ENCODE measurements at regions not wholly inside any gene's neighbourhood (a gene's known extent, or its start where the extent isn't known, plus 50 kb on each side); places are given as distances from the start of the nearest gene placed in this dataset.
"Not testable (repeated sequence)": the region's sequence is repeated elsewhere in the genome, so short reads cannot be mapped to it uniquely, and the experiment has no call there.

DNA sequence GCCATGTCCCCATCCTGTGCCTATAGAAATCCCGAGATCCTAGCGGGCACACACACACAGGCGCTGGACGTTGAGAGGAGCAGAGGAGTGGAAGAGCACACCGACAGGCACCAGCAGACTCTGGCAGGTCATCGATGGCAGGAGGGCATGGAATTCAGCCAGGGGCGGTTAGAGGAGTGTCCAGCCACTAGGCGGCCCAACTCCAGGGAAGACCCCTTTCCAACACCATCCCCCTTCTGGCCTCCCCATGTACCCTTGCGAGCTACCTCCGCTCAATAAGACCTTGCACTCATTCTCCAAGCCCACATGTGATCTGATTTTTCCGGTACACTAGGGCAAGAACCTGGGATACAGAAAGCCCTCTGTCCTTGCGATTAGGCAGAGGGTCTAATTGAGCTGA is 356.0 kb upstream of the DPP6 start:
- H3K4me1 ChIP-seq (ENCODE audit: insufficient read depth) = no peaks in the 10 kb centered on the region

DNA sequence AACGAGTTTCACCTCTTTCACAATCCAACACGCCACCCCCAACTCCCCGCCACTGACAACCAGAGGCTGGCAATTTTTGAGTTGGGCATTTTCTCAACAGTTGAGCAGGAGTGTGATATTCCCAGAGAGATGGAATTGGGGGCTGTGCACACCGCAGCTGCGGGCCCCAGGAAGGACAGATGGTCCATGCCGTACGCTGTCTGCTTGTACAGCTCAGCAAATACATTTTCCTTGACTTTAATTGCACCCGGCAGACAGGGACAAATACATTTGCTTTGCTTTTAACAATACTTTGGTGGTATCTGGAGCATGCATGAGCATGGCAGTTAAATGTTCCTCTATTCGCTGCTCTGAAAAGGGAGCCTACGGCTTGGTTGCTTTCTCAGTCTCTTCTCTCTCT is 354.2 kb upstream of the DPP6 start:
- 74% methylated on average over 10 of the region's 10 CpGs for WGBS
- no peak for DNase-seq (ENCODE audit: extremely low spot score)
- no peaks in the 10 kb centered on the region for H3K4me1 ChIP-seq (ENCODE audit: insufficient read depth)
- no peaks in the 10 kb centered on the region for H3K36me3 ChIP-seq (ENCODE audit: insufficient read depth)
- no peak overlapping the region for H3K27ac ChIP-seq (ENCODE audit: low read depth)
- no peak overlapping the region for H3K4me3 ChIP-seq (ENCODE audit: low read depth, low read length)

More for the DNA sequence above, 356.0 kb upstream of the DPP6 start:
- 91% methylated on average over 12 of the region's 12 CpGs for WGBS
- H3K4me3 ChIP-seq (ENCODE audit: low read depth, low read length) = no peak overlapping the region
- H3K36me3 ChIP-seq (ENCODE audit: insufficient read depth) = no peaks in the 10 kb centered on the region
- H3K27ac ChIP-seq (ENCODE audit: low read depth) = no peak overlapping the region
- no peak for DNase-seq (ENCODE audit: extremely low spot score)

- H3K4me3 ChIP-seq (ENCODE audit: low read depth, low read length) = no peak overlapping the region
- DNase-seq (ENCODE audit: extremely low spot score) = no peak
- no peak overlapping the region for H3K27ac ChIP-seq (ENCODE audit: low read depth)
- H3K36me3 ChIP-seq (ENCODE audit: insufficient read depth) = no peaks in the 10 kb centered on the region
- H3K4me1 ChIP-seq (ENCODE audit: insufficient read depth) = no peaks in the 10 kb centered on the region
Observed at GRCh38 chr7:153701678-153702077, 350.5 kb upstream of the DPP6 start.

GRCh38 chr7:153723892-153724291 is 328.3 kb upstream of the DPP6 start:
- not testable (repeated sequence) for DNase-seq (ENCODE audit: extremely low spot score); H3K4me3 ChIP-seq (ENCODE audit: low read depth, low read length); H3K27ac ChIP-seq (ENCODE audit: low read depth); H3K4me1 ChIP-seq (ENCODE audit: insufficient read depth); H3K36me3 ChIP-seq (ENCODE audit: insufficient read depth)
- 30% methylated on average over 1 of the region's 2 CpGs for WGBS

DNA sequence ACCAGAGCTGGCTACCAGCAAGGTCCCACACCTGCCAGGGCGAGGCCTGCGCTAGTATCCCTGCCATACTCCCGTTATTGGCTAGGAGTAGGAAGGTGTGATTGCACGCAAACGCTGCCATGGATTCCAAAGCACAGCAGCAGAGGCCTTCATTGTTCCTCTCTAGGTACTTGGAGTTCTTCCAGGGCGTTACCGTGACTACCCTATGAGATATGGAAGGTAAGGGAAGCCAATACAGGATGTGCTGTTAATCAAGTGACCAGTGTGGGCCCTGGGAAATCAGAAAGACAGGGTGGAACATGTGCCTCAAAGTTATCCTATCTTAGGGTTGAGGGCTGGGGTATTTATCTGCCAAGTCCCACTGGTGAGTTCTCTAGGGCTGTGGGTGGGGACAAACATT is 320.7 kb upstream of the DPP6 start:
- not testable (repeated sequence) for H3K4me1 ChIP-seq (ENCODE audit: insufficient read depth); H3K36me3 ChIP-seq (ENCODE audit: insufficient read depth); H3K27ac ChIP-seq (ENCODE audit: low read depth); DNase-seq (ENCODE audit: extremely low spot score); H3K4me3 ChIP-seq (ENCODE audit: low read depth, low read length)
- 86% methylated on average over 7 of the region's 7 CpGs for WGBS

DNA sequence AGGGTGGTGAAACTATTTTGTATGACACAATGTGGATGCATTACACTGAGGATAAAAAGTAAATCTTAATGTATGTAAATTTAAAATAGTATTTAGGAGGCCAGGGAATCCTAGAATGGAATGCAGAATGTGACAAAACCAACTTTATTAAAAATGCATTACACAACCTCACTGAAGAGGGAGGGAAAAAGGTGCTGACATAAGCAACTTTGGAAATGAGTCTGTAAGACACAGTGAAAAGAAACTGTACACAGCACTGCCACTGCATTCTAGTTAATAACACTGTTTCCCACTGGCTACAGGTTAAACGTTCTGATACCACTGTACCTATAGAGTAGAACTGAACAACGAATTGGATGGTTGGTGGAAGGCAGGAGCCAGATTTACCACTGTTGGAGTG is 308.8 kb upstream of the DPP6 start:
- not testable (repeated sequence) for H3K4me1 ChIP-seq (ENCODE audit: insufficient read depth); H3K4me3 ChIP-seq (ENCODE audit: low read depth, low read length); DNase-seq (ENCODE audit: extremely low spot score); H3K27ac ChIP-seq (ENCODE audit: low read depth); H3K36me3 ChIP-seq (ENCODE audit: insufficient read depth)
- 69% methylated on average over 2 of the region's 2 CpGs for WGBS

DNA sequence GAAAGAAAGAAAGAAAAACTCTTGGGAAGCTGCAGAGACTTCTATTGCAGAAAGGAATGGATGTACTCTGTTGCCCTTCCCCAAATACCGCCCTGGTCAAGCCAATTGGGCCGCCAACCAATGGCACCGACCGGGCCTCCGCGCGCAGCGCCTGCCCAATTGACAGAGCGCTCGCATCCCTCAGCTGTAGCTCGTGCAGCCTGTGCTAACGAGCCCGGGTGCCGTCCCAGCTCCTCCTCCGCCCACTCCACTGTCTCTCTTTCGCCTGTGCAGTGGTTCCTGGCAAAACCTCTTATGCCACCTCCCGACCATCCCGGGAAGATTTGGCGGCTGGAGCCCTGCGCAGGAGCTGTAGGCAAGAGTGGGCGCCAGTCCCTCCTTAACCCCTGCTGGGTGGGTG is 304.2 kb upstream of the DPP6 start:
- not testable (repeated sequence) for H3K36me3 ChIP-seq (ENCODE audit: insufficient read depth); DNase-seq (ENCODE audit: extremely low spot score); H3K4me1 ChIP-seq (ENCODE audit: insufficient read depth); H3K27ac ChIP-seq (ENCODE audit: low read depth); H3K4me3 ChIP-seq (ENCODE audit: low read depth, low read length)
- 3% methylated on average over 20 of the region's 21 CpGs for WGBS

GRCh38 chr7:153748885-153749284 is 303.3 kb upstream of the DPP6 start:
- H3K36me3 ChIP-seq (ENCODE audit: insufficient read depth); H3K4me3 ChIP-seq (ENCODE audit: low read depth, low read length); H3K4me1 ChIP-seq (ENCODE audit: insufficient read depth); H3K27ac ChIP-seq (ENCODE audit: low read depth); DNase-seq (ENCODE audit: extremely low spot score): not testable (repeated sequence)
- WGBS = 1% methylated on average over 23 of the region's 25 CpGs

GRCh38 chr7:153765869-153766268 is 286.3 kb upstream of the DPP6 start:
- H3K27ac ChIP-seq (ENCODE audit: low read depth); H3K4me3 ChIP-seq (ENCODE audit: low read depth, low read length); DNase-seq (ENCODE audit: extremely low spot score); H3K4me1 ChIP-seq (ENCODE audit: insufficient read depth); H3K36me3 ChIP-seq (ENCODE audit: insufficient read depth): not testable (repeated sequence)
- 91% methylated on average over 3 of the region's 3 CpGs for WGBS

DNA sequence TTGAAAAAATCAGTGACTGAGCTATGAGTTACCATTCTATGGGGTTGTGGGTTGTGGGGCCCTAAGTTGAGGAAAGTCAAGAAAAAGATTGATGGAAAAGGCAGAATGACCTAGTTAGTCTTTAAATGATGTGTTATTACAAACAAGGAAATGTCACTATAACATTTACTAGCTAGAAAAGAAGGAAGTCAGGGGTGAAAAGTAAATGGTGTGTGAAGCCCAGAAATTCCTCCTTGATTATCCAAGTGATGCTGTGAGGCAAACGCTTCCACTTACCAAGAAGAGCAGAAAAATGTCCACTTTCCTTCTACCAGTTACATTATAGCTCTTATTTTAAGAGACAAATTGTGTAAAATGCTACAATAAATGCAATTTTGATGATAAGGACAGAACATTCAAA is 285.3 kb upstream of the DPP6 start:
- H3K4me1 ChIP-seq (ENCODE audit: insufficient read depth); H3K36me3 ChIP-seq (ENCODE audit: insufficient read depth); DNase-seq (ENCODE audit: extremely low spot score); H3K4me3 ChIP-seq (ENCODE audit: low read depth, low read length); H3K27ac ChIP-seq (ENCODE audit: low read depth): not testable (repeated sequence)
- WGBS = 62% methylated on average over 1 of the region's 1 CpG

- Histone ChIP-seq H3K4me3 (ENCODE audit: low read depth, low read length) (no peak overlapping the region), H3K4me1 (ENCODE audit: insufficient read depth) (no peaks in the 10 kb centered on the region), H3K36me3 (ENCODE audit: insufficient read depth) (no peaks in the 10 kb centered on the region), H3K27ac (ENCODE audit: low read depth) (no peak overlapping the region)
- no peak for DNase-seq (ENCODE audit: extremely low spot score)
- WGBS = 71% methylated on average over 3 of the region's 3 CpGs
Observed at GRCh38 chr7:153772966-153773365, 279.2 kb upstream of the DPP6 start.

- H3K36me3 ChIP-seq (ENCODE audit: insufficient read depth); H3K27ac ChIP-seq (ENCODE audit: low read depth); H3K4me1 ChIP-seq (ENCODE audit: insufficient read depth); H3K4me3 ChIP-seq (ENCODE audit: low read depth, low read length); DNase-seq (ENCODE audit: extremely low spot score): not testable (repeated sequence)
Observed at GRCh38 chr7:153776940-153777339, 275.3 kb upstream of the DPP6 start.

DNA sequence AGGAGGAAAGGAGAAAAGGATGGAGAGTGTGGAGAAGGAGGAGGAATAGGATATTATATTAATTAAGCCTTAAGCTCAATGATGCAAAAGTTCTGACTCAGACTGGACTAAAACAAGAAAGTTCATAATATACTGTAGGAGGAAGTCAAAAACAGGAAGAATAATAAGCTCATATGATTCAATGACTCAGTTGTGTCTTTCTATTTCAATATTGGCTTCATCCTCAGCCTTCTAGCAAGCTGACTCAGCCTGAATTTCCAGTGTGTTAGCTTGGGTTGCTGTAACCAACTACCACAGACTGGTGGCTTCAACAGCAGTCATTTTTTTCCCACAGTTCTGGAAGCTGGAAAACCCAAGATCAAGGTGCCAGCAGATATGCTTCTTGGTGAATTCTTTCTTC is 254.8 kb upstream of the DPP6 start:
- not testable (repeated sequence) for H3K27ac ChIP-seq (ENCODE audit: low read depth); DNase-seq (ENCODE audit: extremely low spot score)

DNA sequence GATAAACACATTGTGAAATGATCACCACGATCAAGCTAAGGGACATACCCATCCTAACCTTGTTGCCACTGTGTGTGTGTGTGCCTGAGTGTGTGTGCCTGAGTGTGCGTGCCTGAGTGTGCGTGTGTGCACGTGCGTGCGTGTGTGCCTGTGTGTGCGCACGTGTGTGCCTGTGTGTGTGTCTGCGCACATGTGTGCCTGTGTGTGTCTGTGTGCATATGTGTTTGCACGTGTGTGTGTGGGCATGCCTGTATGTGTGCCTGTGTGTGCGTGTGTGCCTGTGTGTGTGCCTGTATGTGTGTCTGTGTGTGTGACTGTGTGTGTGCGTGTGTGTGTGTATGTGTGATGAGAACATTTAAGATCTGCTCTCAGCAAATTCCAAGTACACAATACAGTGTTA is 244.1 kb upstream of the DPP6 start:
- Histone ChIP-seq H3K4me1 (ENCODE audit: insufficient read depth) (no peaks in the 10 kb centered on the region), H3K4me3 (ENCODE audit: low read depth, low read length) (no peak overlapping the region), H3K27ac (ENCODE audit: low read depth) (no peak overlapping the region), H3K36me3 (ENCODE audit: insufficient read depth) (no peaks in the 10 kb centered on the region)
- no peak for DNase-seq (ENCODE audit: extremely low spot score)
- WGBS = 94% methylated on average over 12 of the region's 12 CpGs

More for the DNA sequence above, 254.8 kb upstream of the DPP6 start:
- H3K4me1 ChIP-seq (ENCODE audit: insufficient read depth); H3K36me3 ChIP-seq (ENCODE audit: insufficient read depth); H3K4me3 ChIP-seq (ENCODE audit: low read depth, low read length): not testable (repeated sequence)

DNA sequence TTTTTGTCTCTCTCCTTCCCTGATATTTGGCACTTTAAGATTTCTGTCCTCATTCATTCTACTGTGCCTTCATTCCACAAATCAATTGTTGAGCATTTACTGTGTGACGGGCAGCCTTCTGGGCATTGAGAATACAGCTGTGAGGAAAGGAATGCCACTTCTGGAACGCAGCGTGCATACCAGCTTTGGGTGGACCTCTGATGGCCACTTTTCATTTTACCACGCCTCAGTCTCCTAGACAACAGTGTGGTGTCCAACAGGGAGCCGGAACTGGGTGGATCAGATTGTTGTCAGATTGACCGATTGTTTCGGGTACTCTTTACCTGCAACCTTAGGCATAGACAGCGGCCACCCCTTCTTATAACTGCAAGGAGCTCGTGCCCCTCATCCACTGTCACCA is 222.7 kb upstream of the DPP6 start:
- Histone ChIP-seq H3K36me3 (ENCODE audit: insufficient read depth) (no peaks in the 10 kb centered on the region), H3K4me1 (ENCODE audit: insufficient read depth) (no peaks in the 10 kb centered on the region), H3K27ac (ENCODE audit: low read depth) (no peak overlapping the region), H3K4me3 (ENCODE audit: low read depth, low read length) (no peak overlapping the region)
- WGBS = 75% methylated on average over 9 of the region's 9 CpGs
- DNase-seq (ENCODE audit: extremely low spot score) = no peak

Data from urinary bladder (tissue), 3 donors.